GM18502 (cell line): ENCODE measurements at regions not wholly inside any gene's neighbourhood (a gene's known extent, or its start where the extent isn't known, plus 50 kb on each side); places are given as distances from the start of the nearest gene placed in this dataset.

Source experiments
- ATAC-seq: cut with Tn5 transposase; IDR thresholded peaks from one replicate; pipeline ENCODE4 v1.9.1; 2021; ENCODE audit warnings: mild to moderate bottlenecking; ENCODE audit not compliant: unreplicated experiment, poor library complexity

DNA sequence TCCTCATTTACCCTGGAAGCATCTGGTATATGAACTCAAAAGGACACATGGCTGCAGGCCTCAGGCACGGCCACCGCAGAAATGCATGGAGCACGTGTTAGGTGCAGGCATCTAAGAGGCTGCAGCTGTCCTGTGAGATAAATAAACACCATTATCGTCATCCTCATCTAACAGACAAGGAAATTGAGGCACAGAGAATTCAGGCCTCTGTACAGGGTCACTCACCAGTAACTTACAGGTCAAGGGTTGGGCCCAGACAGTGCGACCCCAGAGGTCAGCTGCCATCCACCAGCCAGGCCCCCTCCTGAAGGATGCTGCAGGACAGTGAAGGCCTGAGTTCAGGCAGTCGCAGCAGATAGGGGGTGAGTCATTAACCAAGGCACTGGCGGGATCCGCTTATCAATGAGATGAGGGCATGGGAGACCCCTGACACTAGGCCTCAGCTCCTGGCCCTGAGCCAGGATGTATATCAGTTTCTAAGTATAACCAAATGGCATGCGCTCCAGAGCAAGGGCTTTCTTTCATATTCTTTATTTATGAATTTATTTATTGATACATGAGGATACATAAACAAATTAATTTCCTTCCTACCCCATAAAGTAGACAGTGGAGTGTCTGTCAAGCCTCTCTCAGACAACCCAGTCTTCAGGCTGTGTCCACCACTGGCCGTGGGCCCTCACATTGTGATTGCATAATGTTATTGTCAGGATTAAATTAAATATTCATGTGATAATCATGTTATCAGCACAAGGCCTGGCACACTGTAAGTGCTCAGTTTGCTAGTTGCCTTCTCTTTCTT lies 316.9 kb downstream of the QKI start:
- ATAC-seq: no peak

DNA sequence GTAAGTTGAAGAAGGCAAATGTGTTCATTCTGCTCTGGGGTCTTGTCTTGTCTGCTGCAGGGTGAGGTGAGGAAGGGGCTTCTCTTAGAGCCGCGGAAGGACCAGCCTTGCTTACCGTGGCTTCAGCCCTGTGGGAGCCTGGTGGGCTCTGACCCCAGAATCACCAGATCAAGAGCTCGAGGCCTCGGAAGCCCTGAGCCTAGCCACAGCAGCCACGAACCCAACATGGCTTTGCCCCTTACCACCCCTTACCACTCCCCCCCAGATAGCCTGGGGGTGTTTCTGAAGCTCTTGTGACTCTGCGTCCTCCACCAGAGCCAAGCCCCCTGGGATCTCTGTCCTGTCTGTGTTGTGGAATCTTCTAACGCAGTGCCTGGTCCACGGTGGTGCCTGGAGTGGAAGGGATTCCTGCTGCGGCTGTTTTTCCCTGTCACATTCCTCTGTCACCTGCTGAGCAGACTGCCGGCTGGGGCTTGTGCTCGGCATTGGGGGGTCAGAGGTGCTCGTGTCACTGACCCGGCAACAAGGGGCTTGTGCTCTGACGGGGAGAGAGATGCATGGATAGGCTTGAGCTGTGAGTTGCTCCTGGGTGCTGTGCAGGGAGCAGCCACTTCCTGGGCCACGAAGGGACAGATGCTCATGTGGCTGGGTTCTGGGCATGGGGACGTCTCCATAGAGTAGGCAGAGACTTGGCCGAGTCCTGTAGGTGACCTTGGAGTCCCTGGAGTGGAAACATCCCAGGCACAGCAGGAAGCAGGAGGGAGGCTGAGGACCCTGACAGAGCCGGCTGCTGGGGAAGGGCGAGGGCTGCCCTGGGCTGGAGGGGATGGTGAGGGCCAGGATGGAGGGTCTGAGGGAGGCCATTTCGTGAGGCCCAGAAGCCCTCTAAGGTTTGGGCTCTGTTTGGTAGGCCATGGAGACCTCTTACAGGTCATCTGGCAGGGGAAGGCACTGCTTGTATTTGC lies 316.0 kb downstream of the QKI start:
- ATAC-seq: no peak

DNA sequence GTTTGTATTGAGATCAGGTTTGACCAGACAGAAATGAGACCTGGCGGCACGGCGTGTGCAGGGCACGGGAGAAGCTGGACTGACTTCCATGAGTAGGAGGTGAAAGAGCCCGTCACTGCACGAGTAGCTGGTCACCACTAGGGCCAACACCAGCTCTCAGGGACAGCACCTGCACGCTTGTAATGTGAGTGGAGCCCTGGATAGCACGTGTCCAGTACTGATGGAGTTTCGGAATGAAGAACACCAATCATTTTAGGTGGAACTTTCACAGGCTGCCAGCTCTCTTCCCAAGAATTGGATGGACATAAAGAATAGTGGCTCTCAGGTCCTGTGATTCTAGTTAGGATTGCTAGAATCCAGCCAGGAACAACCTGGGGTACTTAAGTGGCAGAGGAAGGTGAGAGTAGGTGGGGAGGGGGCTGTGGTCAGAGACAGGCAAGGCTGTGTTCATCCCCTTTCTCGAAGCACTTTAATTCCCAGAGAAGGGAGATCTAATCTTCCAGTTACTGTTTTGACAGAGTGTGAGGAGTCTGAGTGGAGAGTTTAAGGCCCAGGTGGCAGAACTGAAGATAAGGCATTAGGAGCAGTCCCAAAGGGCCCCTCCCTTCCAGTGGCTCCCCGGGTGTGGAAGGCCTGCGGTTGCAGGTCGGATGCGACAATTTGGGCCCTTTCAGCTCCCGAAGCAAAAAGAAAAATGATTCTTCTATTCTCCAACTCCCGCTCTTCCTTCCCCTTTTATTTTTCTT lies 314.8 kb downstream of the QKI start:
- no peak for ATAC-seq

DNA sequence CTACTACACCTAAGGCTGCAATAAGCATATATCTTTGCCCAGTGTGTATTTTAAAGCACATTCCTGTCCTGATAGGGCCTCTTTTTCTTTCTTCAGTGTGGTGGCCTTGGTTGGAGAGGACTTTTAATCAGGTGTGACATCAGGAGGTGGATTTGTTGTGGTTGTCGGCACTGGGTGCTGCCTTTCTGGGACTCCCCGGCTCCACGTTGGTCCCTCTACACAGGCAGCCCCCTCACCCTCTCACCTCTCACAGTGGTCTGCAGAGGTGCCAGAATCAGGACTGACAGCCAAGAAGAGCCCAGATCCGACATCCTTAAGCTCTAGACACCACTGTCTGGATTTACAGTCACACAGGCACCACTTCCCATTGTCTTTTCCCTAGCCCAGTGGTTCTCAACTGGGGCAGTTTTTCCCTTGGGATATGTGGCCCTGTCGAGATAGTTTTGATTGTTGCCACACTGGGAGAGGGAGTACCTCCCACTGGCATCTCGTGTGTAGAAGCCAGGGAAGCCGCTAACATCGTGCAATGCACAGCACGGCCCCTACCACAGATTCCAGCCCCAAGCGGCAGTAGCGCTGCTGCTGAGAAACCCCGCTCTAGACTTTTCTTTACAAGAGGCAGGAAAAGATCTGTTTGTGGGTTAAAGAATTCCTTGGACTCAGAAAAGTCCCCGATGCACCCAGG lies 314.1 kb downstream of the QKI start:
- no peak for ATAC-seq

DNA sequence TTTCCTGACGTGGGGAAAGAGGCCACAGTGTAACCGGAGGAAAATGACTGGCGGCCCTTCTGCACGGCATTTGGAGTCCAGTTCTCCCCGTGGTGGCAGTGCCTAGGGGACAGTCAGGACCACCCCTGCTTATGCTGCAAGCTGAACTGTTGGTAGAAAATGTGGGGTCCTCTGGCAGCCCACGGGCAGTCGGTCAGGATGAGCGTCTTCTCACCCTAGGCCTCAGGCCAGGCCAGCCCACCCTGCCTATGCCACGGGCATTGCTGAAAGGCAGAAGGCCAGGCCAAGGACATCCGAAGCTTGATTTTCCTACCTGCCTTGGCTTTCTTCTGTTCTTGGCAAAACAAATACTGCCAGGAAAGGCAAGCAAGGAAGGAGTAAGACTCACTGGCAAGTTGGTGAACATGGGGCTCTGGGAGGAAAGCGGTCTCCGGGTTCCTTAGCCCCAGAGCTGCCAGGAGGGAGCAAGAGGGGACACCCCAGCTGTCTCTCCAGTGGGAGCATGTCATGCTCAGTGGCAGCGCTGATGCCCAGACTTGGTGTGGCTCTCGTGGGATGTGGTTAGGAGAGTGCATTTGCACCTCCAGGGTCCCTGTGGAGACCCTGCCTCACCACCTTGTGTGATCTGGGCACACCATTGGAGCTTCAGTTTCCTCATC lies 311.6 kb downstream of the QKI start:
- ATAC-seq: no peak

DNA sequence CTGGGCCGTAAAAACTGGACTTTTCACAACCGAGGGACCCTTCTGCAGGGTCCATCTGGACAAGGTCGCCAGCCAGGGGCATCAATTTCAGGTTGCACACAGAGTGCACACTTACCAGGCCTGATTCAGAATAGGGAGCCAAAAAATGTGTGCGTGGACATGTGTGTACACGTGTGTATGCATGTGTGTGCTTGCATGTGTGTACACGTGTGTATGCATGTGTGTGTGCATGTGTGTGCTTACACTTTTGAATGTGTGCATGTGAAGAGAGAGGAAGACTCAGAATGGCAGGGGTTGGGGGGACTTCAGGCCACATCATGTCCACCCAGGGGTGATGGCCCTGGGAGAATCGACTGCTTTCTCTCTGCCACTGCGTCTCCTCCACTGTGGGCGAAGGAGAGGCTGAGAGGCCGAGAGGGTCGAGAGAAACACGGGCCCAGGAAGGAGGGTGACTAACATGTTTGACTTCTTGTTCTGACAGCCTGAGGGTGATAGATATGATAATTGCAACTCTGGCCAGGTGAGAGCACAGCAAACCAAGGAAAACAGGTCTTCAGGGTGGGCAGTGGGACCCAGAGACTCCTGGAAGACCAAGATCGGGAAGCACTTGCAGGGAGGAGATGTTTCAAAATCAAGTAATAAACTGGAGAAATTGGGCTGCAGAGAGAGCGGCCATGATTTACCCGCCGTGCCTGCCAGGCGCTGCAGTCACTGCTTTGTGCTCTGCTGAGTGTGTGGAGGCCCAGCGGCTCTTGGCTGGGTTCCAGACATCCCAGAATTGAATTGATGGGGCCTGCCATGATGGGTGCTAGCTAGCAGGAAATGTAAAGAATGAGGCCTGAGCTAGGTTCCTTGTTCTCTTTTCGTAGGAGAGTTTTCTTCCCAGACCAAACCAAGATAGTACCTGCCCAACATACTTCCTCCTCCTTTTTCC lies 310.8 kb downstream of the QKI start:
- no peak for ATAC-seq

DNA sequence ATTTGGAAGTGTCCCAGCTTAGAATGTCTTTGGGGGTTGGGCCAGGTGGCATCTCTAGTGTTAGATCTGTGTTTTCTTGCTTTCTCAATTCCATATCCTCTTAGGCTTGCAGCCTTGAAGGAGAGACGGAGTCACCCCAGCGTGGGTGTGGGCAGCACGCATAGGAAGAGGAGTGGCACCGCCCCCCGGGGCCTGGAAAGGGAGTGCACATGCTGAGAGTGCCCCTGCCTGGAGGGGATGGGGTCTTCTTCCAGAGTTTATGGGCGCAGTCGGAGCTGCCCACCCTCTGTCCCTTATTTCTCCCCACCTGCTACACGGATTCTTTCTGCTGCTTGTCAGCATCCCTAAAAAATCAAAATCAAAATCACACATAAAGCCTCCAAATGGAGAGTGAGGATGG lies 309.7 kb downstream of the QKI start:
- ATAC-seq: no peak

DNA sequence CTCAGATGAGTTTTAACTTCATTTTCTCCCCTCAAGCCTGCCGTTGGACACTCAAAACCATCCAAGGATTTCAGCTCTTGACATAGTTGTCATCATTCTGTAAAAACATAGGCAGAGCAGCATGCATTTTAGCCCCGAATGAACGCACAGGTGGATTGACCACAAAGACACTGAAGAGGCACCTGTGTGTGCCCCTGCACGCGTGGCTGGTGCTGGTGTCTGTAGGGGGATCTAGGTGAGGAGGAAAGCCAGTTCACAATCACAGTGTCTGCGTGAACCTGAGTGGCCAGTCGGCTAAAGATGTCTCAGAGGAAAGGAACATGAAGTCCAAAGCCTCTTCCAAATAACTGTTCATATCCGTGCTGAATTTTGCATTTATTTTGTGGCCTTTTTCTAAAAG lies 309.2 kb downstream of the QKI start:
- ATAC-seq: no peak

DNA sequence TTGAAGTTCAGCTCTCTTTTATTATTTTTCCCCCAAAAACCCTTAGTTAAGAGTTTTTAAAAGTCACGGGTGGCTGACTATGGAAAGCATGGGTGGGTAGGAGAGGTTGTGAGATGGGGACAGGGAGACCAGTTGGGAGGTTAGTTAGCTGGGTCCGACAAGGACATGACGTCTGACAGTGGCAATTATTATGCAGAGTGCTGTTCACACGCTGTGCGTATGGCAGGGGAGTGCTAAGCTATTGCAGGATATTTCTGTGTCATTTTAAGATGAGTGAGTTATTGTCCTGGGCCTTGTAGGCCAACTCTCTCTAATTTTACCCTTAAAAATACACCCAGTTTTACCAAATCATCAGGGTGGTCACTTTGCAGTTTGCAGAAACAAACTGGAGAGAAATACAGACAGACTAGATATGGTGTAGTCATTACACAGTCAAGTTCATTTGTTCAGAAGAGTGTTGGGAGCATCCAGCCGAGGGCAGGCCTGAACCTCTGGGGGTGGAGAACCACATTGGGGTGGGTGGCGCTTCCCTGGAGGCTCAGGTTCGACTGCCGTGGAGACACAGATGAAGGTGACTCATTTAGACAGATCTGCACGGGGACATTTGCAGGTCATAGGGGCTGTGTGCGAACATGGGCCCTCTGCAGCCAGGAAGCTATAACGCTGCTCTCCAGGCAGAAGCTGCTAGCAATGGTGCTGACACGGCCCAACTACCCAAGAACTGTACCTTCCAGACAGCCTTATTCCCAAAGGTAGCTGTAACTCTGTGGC lies 307.6 kb downstream of the QKI start:
- no peak for ATAC-seq

DNA sequence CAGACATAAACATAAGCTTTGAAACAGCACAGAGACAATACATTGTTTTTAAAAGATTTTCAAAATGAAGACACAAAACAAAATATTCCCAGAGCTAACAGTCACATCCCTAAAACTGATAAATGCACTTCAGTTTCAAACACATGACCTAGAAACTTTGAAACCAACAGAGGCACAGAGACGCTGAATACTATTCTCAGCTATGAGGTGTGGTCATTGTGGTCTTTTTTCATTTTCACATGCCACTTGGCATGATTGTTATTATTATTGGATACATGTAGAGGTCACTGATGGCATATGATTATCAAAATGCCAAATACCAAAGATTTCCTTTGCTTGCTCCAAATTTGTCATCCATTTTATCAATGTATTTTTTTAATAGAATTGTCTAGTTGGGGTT lies 306.9 kb downstream of the QKI start:
- ATAC-seq: no peak

DNA sequence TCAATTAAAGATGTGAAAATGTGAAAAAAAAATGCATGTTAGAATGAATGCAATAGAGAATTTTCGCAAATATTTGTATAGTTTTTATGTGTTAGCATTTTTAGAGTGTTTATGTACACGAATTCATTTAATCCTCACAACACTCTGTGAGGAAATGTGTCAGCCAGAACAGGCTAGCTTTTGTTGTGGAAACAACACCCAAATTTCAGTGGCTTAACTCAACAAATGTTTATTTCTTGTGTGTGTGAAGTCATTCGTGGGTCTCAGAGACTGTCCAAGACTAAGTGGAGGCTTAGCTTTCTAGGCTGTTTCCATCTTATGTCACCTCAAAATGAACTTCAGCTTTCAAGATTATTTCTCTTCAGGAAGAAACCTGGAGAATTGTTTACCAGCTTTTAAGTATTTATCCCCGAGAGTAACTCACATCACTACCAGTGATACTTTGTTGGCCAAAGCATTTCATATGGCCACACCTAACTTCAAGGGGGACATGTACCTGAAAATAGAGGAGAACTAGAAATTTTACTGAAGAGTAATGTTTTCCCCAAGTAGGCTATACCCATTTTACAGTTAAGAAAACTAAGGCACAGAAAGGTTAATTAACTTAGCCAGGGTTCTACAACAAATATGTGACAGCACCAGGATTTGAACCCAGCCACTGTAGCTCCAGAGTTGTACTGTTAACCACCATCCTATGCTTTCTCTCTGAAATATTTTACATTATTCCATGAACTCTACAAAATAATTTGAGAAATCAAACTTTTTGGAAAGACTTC lies 306.1 kb downstream of the QKI start:
- ATAC-seq: no peak

DNA sequence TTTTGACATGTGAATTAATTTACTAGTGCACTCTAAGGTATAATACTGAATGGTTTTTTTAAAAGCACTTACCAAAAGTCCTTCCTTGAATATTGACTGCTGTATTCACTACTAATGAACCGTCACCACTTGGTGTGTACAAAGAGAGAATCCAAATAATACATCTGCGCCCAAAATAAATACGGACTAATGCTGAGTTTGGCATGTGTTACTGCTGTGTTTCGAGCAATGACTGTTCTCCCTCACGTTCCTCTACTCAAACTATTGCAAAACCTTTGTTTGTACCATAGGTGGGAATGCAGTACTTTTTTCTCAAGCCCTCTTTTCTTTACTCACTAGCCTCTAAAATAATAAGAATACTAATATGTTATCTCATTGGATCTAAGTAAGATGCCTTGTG lies 305.5 kb downstream of the QKI start:
- ATAC-seq: no peak

DNA sequence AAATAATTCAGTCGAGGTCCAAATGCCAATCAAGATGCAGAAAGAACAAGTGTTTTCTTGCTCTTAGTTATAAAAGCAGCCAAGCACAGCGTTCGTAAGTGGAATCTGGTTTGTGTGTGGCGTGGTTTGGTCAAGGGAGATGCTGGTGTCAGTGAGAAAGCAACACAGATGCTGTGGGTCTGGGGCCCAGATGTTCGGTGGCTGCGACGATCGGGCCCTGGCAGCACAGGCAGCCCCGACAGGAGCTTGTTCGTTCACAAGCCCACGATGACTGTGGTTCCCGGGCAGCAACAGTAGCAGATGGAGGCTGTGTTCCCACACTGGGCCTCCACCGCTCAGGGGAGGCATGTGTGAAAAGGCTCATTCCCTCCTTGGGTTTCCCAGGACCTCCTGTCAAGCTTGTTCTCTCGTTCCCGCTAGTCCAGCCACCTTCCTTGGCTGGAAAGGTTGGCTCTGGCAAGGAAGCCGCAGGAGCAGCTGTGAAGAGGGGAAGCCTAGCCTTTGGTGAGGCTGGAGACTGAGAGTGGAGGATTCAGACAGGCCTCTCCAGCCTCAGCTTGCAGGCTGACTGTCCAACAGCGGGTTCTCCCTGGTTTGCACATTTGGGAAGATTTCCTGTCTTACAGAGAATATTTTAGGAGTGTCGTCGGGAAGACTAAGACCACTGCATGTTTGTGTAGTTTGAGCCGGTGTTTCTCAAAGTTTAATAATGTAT lies 304.7 kb downstream of the QKI start:
- ATAC-seq: no peak

DNA sequence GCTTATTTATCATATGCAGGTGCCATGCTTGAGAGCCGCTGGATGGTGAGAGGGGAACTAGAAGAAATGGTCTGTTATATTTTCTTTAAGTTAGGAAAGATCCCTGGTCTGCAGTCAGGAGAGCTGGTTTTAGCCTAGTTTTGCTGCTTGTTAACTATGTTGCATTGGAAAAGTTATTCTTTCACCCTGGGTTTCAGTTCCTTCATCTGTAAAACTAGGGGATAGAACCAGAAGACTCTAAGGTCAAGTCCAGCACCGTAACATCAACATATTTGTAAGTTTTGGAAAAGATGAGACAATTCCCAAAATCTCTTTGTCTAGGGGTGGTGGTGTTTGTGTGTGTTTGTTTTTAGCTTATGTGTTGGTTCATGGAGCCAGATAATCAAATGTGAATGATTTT lies 304.0 kb downstream of the QKI start:
- no peak for ATAC-seq

DNA sequence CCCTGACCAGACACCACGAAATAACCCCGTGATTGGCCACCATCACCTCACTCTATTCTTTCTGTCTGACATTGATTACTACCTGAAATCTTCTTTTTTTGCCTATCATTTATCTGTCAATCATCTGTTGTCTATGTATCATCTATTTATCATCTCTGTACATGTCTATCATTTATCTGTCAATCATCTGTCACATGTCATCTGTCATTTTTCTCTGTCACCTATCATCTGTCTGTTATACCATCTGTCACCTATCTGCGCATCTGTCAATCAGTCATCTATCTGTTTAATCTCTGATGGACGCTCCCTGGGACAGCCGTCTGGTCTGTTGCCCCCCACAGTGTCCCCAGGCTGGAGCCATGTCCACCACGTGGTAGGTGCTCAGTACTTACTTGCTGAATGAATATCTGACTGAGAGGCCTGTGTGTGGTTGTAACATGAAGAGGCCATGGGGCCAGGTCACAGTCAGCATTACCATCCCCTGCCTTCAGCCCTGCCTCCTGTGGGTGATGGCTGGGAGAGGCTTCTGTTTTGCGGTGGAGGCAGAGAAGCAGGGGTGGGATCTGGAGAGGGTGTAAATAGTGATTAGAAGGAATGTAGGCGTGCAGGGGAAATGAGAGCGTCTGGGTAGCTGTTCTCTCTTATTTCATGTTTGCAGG lies 302.7 kb downstream of the QKI start:
- ATAC-seq: no peak

DNA sequence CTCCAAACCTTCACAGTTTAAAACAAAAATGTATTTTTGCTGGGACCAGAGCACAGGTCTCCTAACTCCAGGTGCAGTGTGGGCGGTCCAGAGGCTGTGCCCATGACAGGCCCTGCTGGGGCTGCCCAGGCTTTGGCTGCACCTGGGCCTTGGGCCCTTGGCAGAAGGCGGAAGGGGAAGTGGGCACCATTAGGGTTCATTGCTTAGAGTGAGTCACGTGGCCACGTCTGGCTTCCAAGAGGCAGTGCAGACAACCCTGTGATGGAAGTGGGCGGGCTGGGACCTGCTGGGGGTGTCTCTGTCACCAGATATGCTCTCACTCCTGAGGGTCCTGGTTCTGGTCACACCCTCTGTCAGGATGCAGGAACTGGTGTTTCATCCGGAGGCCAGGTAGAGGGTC lies 302.2 kb downstream of the QKI start:
- peak; percentile 50 for ATAC-seq
